OCI-LY1 (cell line): ENCODE measurements at regions not wholly inside any gene's neighbourhood (a gene's known extent, or its start where the extent isn't known, plus 50 kb on each side); places are given as distances from the start of the nearest gene placed in this dataset.

Experiments
- H2AFZ ChIP-seq: fragments of 200-600 bp; sonication (generic), shearing (Covaris generic); 2 replicates; pipeline ENCODE4 v1.6.0; 2014; ENCODE audit warnings: antibody characterized with exemption, mild to moderate bottlenecking, low read length
- H3F3A ChIP-seq: fragments of 200-600 bp; sonication (generic), shearing (Covaris generic); 2 replicates; pipeline ENCODE4 v1.6.0; 2014; ENCODE audit warnings: mild to moderate bottlenecking, antibody characterized with exemption, low read length, moderate library complexity; ENCODE audit not compliant: insufficient read depth
- H3K27ac ChIP-seq: fragments of 200-600 bp; sonication (generic); 2 replicates; pipeline ENCODE4 v1.5.1; 2014; ENCODE audit warnings: low read length, mixed run types, mild to moderate bottlenecking, low read depth; ENCODE audit not compliant: poor library complexity, severe bottlenecking
- H3K27me3 ChIP-seq: fragments of 200-600 bp; sonication (generic); 2 replicates; pipeline ENCODE4 v1.6.0; 2014; ENCODE audit warnings: antibody characterized with exemption, mild to moderate bottlenecking, low read length, moderate library complexity; ENCODE audit not compliant: insufficient read depth
- H3K36me3 ChIP-seq: fragments of 200-600 bp; sonication (generic); 2 replicates; pipeline ENCODE4 v1.6.1; 2014; ENCODE audit warnings: mild to moderate bottlenecking, antibody characterized with exemption, low read length, moderate library complexity, mixed read lengths; ENCODE audit not compliant: insufficient read depth
- H3K4me1 ChIP-seq: fragments of 200-600 bp; sonication (generic); 2 replicates; pipeline ENCODE4 v1.5.1; 2014; ENCODE audit warnings: mild to moderate bottlenecking, low read length, moderate library complexity; ENCODE audit not compliant: insufficient read depth, severe bottlenecking
- H3K4me2 ChIP-seq: fragments of 200-600 bp; sonication (generic), shearing (Covaris generic); 2 replicates; pipeline ENCODE4 v1.6.1; 2014; ENCODE audit warnings: low read length
- H3K4me3 ChIP-seq: fragments of 200-600 bp; sonication (generic); 2 replicates; pipeline ENCODE4 v1.5.1; 2014; ENCODE audit warnings: low read length, low read depth, mild to moderate bottlenecking, mixed read lengths; ENCODE audit not compliant: poor library complexity, severe bottlenecking
- H3K79me2 ChIP-seq: fragments of 200-600 bp; shearing (Covaris generic); 2 replicates; pipeline ENCODE4 v1.6.1; 2016; ENCODE audit warnings: mixed run types, low read length, mixed read lengths; ENCODE audit not compliant: insufficient read depth
- H3K9ac ChIP-seq: fragments of 200-600 bp; sonication (generic), shearing (Covaris generic); 2 replicates; pipeline ENCODE4 v1.6.1; 2014; ENCODE audit warnings: mild to moderate bottlenecking, low read length, mixed read lengths
- H3K9me2 ChIP-seq: fragments of 200-600 bp; sonication (generic), shearing (Covaris generic); 2 replicates; pipeline ENCODE4 v1.6.1; 2014; ENCODE audit warnings: low read depth, mild to moderate bottlenecking, low read length, mixed read lengths
- H3K9me3 ChIP-seq: fragments of 200-600 bp; shearing (Covaris generic); 2 replicates; pipeline ENCODE4 v1.6.1; 2014; ENCODE audit warnings: low read length, mixed read lengths
- H4K20me1 ChIP-seq: fragments of 200-600 bp; sonication (generic), shearing (Covaris generic); 2 replicates; pipeline ENCODE4 v1.6.0; 2016; ENCODE audit warnings: mild to moderate bottlenecking, low read length; ENCODE audit not compliant: insufficient read depth
- EZH2 ChIP-seq: fragments of 200-600 bp; sonication (generic), shearing (Covaris generic); IDR thresholded peaks from 2 replicates; pipeline ENCODE4 v1.8.0; 2017; ENCODE audit warnings: borderline replicate concordance, mixed run types, mild to moderate bottlenecking, antibody characterized with exemption, low read length, moderate library complexity, mixed read lengths
- TF ChIP-seq, protein P1 (sequence below): fragments of 200-600 bp; sonication (generic), shearing (Covaris generic); IDR thresholded peaks from 2 replicates; pipeline ENCODE4 v1.5.1; 2017; ENCODE audit warnings: mild to moderate bottlenecking, antibody characterized with exemption, low read length, moderate library complexity, mixed read lengths

- H3F3A ChIP-seq: no peaks in the 10 kb centered on the region
- no peak overlapping the region for H3K4me3 ChIP-seq
- H3K4me2 ChIP-seq: no peak overlapping the region
- H3K36me3 ChIP-seq: no peaks in the 10 kb centered on the region
- TF ChIP-seq, protein P1, sequence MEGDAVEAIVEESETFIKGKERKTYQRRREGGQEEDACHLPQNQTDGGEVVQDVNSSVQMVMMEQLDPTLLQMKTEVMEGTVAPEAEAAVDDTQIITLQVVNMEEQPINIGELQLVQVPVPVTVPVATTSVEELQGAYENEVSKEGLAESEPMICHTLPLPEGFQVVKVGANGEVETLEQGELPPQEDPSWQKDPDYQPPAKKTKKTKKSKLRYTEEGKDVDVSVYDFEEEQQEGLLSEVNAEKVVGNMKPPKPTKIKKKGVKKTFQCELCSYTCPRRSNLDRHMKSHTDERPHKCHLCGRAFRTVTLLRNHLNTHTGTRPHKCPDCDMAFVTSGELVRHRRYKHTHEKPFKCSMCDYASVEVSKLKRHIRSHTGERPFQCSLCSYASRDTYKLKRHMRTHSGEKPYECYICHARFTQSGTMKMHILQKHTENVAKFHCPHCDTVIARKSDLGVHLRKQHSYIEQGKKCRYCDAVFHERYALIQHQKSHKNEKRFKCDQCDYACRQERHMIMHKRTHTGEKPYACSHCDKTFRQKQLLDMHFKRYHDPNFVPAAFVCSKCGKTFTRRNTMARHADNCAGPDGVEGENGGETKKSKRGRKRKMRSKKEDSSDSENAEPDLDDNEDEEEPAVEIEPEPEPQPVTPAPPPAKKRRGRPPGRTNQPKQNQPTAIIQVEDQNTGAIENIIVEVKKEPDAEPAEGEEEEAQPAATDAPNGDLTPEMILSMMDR: no peak
- no peak for TF ChIP-seq EZH2
- H3K27ac ChIP-seq: no peak overlapping the region
- H3K9me3 ChIP-seq: no peaks in the 10 kb centered on the region
- H3K79me2 ChIP-seq: no peaks in the 10 kb centered on the region
- no peaks in the 10 kb centered on the region for H3K9me2 ChIP-seq
- H4K20me1 ChIP-seq: no peaks in the 10 kb centered on the region
- no peak overlapping the region for H3K9ac ChIP-seq
- H3K4me1 ChIP-seq: no peaks in the 10 kb centered on the region
- no peaks in the 10 kb centered on the region for H3K27me3 ChIP-seq
- H2AFZ ChIP-seq: no peak overlapping the region
These were observed 84.3 kb upstream of the FXR1 start for GRCh38 chr3:180828001-180828720.

DNA sequence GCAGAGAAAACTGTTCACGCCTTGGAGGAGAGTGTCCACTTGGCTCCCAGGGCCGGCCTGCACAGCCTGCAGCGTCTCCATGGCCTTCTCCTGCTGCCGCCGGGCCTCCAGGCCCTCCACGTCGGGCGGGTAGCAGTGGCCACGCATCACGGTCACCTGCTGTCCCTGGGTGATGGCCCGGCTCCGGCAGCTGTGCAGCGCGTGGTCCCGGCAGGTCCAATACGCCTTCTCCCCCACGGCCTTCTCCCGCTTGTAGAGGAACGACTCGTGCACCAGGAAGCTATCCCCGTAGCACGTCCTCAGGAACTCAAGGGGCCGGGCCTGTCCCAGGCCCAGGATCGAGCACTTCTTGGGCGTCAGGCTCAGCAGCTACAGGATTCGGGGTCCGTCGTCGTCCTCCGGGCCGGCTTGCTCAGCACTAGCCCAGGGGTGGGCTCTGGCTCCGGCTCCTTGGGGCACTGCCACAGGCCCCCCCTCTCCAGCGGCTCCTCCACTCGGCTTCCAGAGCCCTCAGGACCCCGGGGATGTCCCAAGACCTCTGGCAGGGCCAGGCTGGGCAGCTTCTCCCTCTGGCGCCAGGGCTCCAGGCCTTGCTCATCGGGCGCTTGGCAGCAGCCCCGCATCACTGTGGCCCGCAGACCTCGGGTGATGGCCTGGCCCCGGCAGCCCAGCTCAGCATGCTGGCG is 83.6 kb upstream of the FXR1 start:
- Histone ChIP-seq H3K79me2 (no peaks in the 10 kb centered on the region), H3K27ac (no peak overlapping the region), H3K4me2 (no peak overlapping the region), H3K9me3 (no peaks in the 10 kb centered on the region), H3K4me1 (no peaks in the 10 kb centered on the region), H3K27me3 (no peaks in the 10 kb centered on the region), H3K9ac (no peak overlapping the region), H4K20me1 (no peaks in the 10 kb centered on the region), H3K9me2 (no peaks in the 10 kb centered on the region), H3K36me3 (no peaks in the 10 kb centered on the region), H2AFZ (no peak overlapping the region), H3F3A (no peaks in the 10 kb centered on the region), H3K4me3 (no peak overlapping the region)
- no peak for TF ChIP-seq EZH2
- TF ChIP-seq, protein P1: no peak

GRCh38 chr3:180829409-180830405 is 82.8 kb upstream of the FXR1 start:
- Histone ChIP-seq H3K9me3 (no peaks in the 10 kb centered on the region), H3K9me2 (no peaks in the 10 kb centered on the region), H3K27ac (no peak overlapping the region), H3K36me3 (no peaks in the 10 kb centered on the region), H3K4me3 (no peak overlapping the region), H3K4me1 (no peaks in the 10 kb centered on the region), H4K20me1 (no peaks in the 10 kb centered on the region), H3K4me2 (no peak overlapping the region), H2AFZ (no peak overlapping the region), H3F3A (no peaks in the 10 kb centered on the region), H3K27me3 (no peaks in the 10 kb centered on the region), H3K9ac (no peak overlapping the region), H3K79me2 (no peaks in the 10 kb centered on the region)
- no peak for TF ChIP-seq EZH2
- TF ChIP-seq, protein P1: no peak
